IMR-90 (cell line): ENCODE measurements at regions not wholly inside any gene's neighbourhood (a gene's known extent, or its start where the extent isn't known, plus 50 kb on each side); places are given as distances from the start of the nearest gene placed in this dataset.

ENCODE experiments used
- ATAC-seq: fragments of 200-7000 bp; cut with Tn5 transposase; 2 replicates; pipeline ENCODE4 v1.9.1; 2020; ENCODE audit warnings: low read depth, mild to moderate bottlenecking, moderate library complexity
- BruUV-seq: library from RNA; stranded (reverse); fragments of 400-500 nt; replicated peaks from 2 replicates; lab custom pipeline; 2021; lab: Mats Ljungman, UMichigan
- CTCF ChIA-PET: fragments of 300-600 bp; formaldehyde crosslinking; extraction: SDS; loops from one replicate; lab custom pipeline; 2021; ENCODE audit warnings: antibody characterized with exemption; lab: Yijun Ruan, JAX
- POLR2A ChIA-PET: fragments of 300-600 bp; sonication (Branson Sonifier 250); formaldehyde crosslinking; loops from one replicate; lab custom pipeline; 2022; ENCODE audit warnings: antibody characterized with exemption; ENCODE audit not compliant: unreplicated experiment; lab: Charles Lee
- DNase-seq: peaks from one replicate; pipeline ENCODE4 v3.0.0; 2013
- H2AFZ ChIP-seq: replicated peaks from 2 replicates; pipeline ENCODE3; 2013; ENCODE audit warnings: low read length, mild to moderate bottlenecking; ENCODE audit not compliant: poor library complexity
- H2AK5ac ChIP-seq: 2 replicates; pipeline ENCODE4 v1.6.1; 2013; ENCODE audit warnings: low read depth, low read length, inconsistent platforms
- H2AK9ac ChIP-seq: replicated peaks from 2 replicates; pipeline ENCODE3; 2013; ENCODE audit warnings: mild to moderate bottlenecking, low read depth, low read length, moderate library complexity; ENCODE audit not compliant: poor library complexity
- H2BK120ac ChIP-seq: 2 replicates; pipeline ENCODE4 v1.6.1; 2013; ENCODE audit warnings: low read depth, low read length, inconsistent platforms
- H2BK15ac ChIP-seq: 3 replicates; pipeline ENCODE4 v1.6.1; 2013; ENCODE audit warnings: low read depth, low read length, inconsistent platforms
- H2BK20ac ChIP-seq: 2 replicates; pipeline ENCODE4 v1.6.1; 2013; ENCODE audit warnings: low read depth, mild to moderate bottlenecking, inconsistent platforms, low read length, moderate library complexity
- H2BK5ac ChIP-seq: 2 replicates; pipeline ENCODE4 v1.6.1; 2013; ENCODE audit warnings: mild to moderate bottlenecking, low read depth, low read length, inconsistent platforms; ENCODE audit not compliant: poor library complexity, severe bottlenecking
- H3K14ac ChIP-seq: replicated peaks from 2 replicates; pipeline ENCODE4 v1.6.1; 2013; ENCODE audit warnings: low read depth, low read length, inconsistent platforms
- H3K18ac ChIP-seq: 2 replicates; pipeline ENCODE4 v1.6.1; 2013; ENCODE audit warnings: low read depth, low read length, control low read depth
- H3K23ac ChIP-seq: 2 replicates; pipeline ENCODE4 v1.6.1; 2013; ENCODE audit warnings: low read depth, low read length, inconsistent platforms
- H3K27ac ChIP-seq: 2 replicates; pipeline ENCODE4 v1.5.1; 2013; ENCODE audit warnings: mild to moderate bottlenecking, control low read depth, low read length; ENCODE audit not compliant: insufficient read depth
- H3K27me3 ChIP-seq: 2 replicates; pipeline ENCODE4 v1.6.1; 2013; ENCODE audit warnings: low read length; ENCODE audit not compliant: control insufficient read depth, insufficient read depth
- H3K36me3 ChIP-seq: 2 replicates; pipeline ENCODE4 v1.6.1; 2013; ENCODE audit warnings: low read length, mixed read lengths; ENCODE audit not compliant: control insufficient read depth, insufficient read depth
- H3K4ac ChIP-seq: 2 replicates; pipeline ENCODE4 v1.6.1; 2013; ENCODE audit warnings: low read depth, low read length, inconsistent platforms
- H3K4me1 ChIP-seq: 2 replicates; pipeline ENCODE4 v1.6.1; 2013; ENCODE audit warnings: low read length, mixed read lengths; ENCODE audit not compliant: control insufficient read depth, insufficient read depth
- H3K4me2 ChIP-seq: 2 replicates; pipeline ENCODE4 v1.6.1; 2013; ENCODE audit warnings: low read depth, mild to moderate bottlenecking, control low read depth, low read length, moderate library complexity
- H3K4me3 ChIP-seq: 2 replicates; pipeline ENCODE4 v1.5.1; 2013; ENCODE audit warnings: low read depth, mild to moderate bottlenecking, control low read depth, low read length, moderate library complexity; ENCODE audit not compliant: insufficient read depth
- H3K56ac ChIP-seq: 2 replicates; pipeline ENCODE4 v1.6.1; 2013; ENCODE audit warnings: low read length, inconsistent platforms; ENCODE audit not compliant: insufficient read depth; ENCODE audit errors: extremely low read depth
- H3K79me1 ChIP-seq, 2 experiments: 2 replicates each; pipeline ENCODE4 v1.6.1; 2013; ENCODE audit warnings: low read length in 2 of 2, inconsistent platforms in 1 of 2, low read depth in 1 of 2
- H3K9ac ChIP-seq: 2 replicates; pipeline ENCODE4 v1.6.1; 2013; ENCODE audit warnings: low read depth, low read length, control low read depth
- H3K9me1 ChIP-seq: 2 replicates; pipeline ENCODE4 v1.6.1; 2013; ENCODE audit warnings: low read length, inconsistent platforms; ENCODE audit not compliant: insufficient read depth
- H3K9me3 ChIP-seq: 2 replicates; pipeline ENCODE4 v1.6.1; 2013; ENCODE audit warnings: low read length; ENCODE audit not compliant: control insufficient read depth, insufficient read depth
- H4K20me1 ChIP-seq: 2 replicates; pipeline ENCODE4 v1.6.1; 2013; ENCODE audit warnings: low read length, inconsistent platforms; ENCODE audit not compliant: insufficient read depth
- H4K5ac ChIP-seq: 2 replicates; pipeline ENCODE4 v1.6.1; 2013; ENCODE audit warnings: mild to moderate bottlenecking, low read depth, low read length, control low read depth
- H4K8ac ChIP-seq, 2 experiments: 2 replicates each; pipeline ENCODE4 v1.6.1; 2013; ENCODE audit warnings: low read depth in 2 of 2, low read length in 2 of 2, control low read depth in 1 of 2, inconsistent platforms in 1 of 2
- H4K91ac ChIP-seq: 2 replicates; pipeline ENCODE4 v1.6.1; 2013; ENCODE audit warnings: low read depth, low read length, inconsistent platforms; ENCODE audit not compliant: insufficient read depth
- BHLHE40 ChIP-seq: fragments of 150-350 bp; IDR thresholded peaks from 2 replicates; pipeline ENCODE4 v1.6.1; 2016; ENCODE audit warnings: mild to moderate bottlenecking, low read depth, low read length
- CEBPB ChIP-seq: IDR thresholded peaks from 2 replicates; pipeline ENCODE4 v1.6.1; 2012; ENCODE audit warnings: low read depth, low read length, improper control_type of control experiment
- CHD1 ChIP-seq: IDR thresholded peaks from 2 replicates; pipeline ENCODE4 v1.6.1; 2012; ENCODE audit warnings: low read depth, low read length, improper control_type of control experiment
- FOS ChIP-seq: fragments of 150-350 bp; IDR thresholded peaks from 2 replicates; pipeline ENCODE4 v1.6.1; 2016; ENCODE audit warnings: low read depth, low read length
- MAFK ChIP-seq: IDR thresholded peaks from 2 replicates; pipeline ENCODE4 v1.6.1; 2012; ENCODE audit warnings: low read depth, low read length, improper control_type of control experiment
- POLR2A ChIP-seq: IDR thresholded peaks from 2 replicates; pipeline ENCODE4 v1.6.1; 2012; ENCODE audit warnings: mild to moderate bottlenecking, low read depth, low read length
- RAD21 ChIP-seq: IDR thresholded peaks from 2 replicates; pipeline ENCODE4 v1.6.1; 2012; ENCODE audit warnings: low read length, improper control_type of control experiment
- RCOR1 ChIP-seq: IDR thresholded peaks from 2 replicates; pipeline ENCODE4 v1.6.1; 2012; ENCODE audit warnings: mild to moderate bottlenecking, low read length, improper control_type of control experiment; ENCODE audit not compliant: insufficient replicate concordance
- RFX5 ChIP-seq: IDR thresholded peaks from 2 replicates; pipeline ENCODE4 v1.8.0; 2012; ENCODE audit warnings: low read depth, mild to moderate bottlenecking, low read length, moderate library complexity
- SMC3 ChIP-seq: fragments of 150-350 bp; IDR thresholded peaks from 2 replicates; pipeline ENCODE4 v1.6.1; 2016; ENCODE audit warnings: low read depth, mild to moderate bottlenecking, antibody characterized with exemption, low read length, moderate library complexity
- WGBS, 2 experiments: methylation state at CpG; one replicate each; pipeline versions ENCODE4 v1.1.5 to v1.1.7; 2013; ENCODE audit warnings: missing lambda C conversion rate in 2 of 2; ENCODE audit not compliant: insufficient read length in 1 of 2; ENCODE audit errors: extremely low coverage in 2 of 2; 5-methylcytosine and 5-hydroxymethylcytosine counted together
- dilution Hi-C: fragments of 300-500 bp; cut with HindIII; formaldehyde crosslinking; loops from one replicate; pipeline ENCODE4 v1.14.3; 2018; ENCODE audit warnings: low sequenced_read_pairs; ENCODE audit not compliant: unreplicated experiment
- in situ Hi-C: fragments of 300-500 bp; cut with MboI; formaldehyde crosslinking; loops from 3 replicates; pipeline ENCODE4 v1.14.3; 2019; ENCODE audit warnings: low sequenced_read_pairs, inconsistent platforms, mixed read lengths
- intact Hi-C: fragments of 100-400 bp; cut with micrococcal nuclease; formaldehyde crosslinking; loops from 2 replicates; pipeline ENCODE4 v1.10.0; 2022
- TF ChIP-seq, protein P1 (sequence below): fragments of 150-350 bp; IDR thresholded peaks from 2 replicates; pipeline ENCODE4 v1.6.1; 2016; ENCODE audit warnings: low read depth, mild to moderate bottlenecking, low read length, moderate library complexity, borderline replicate concordance
- TF ChIP-seq, protein P2 (sequence below): conservative IDR thresholded peaks from 2 replicates; pipeline ENCODE4 v1.5.1; 2012; ENCODE audit warnings: mild to moderate bottlenecking, low read depth, low read length, improper control_type of control experiment

DNA sequence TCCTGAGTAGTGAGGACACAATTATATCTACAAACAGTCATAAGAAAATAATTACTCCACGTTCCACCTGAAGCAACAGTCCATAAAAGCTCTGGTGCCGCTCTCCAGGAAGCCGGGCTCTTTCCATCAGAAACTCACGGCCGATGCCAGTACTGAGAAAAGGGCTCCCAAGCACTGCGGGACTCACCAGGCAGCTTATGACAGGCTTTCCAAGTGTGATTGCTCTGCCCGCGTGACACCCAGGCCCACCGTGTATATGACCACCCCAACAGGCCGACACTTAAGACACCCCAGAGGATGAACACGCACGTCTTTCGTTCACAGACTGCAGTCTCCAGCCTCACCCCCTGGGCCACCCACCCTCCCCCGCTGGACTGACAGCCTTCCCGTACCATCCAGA is 199.0 kb downstream of the UQCRFS1 start:
- Histone ChIP-seq H3K14ac (no peak overlapping the region), H3K79me1 (no peaks in the 10 kb centered on the region), H2AK9ac (no peak overlapping the region), H2BK20ac (no peak overlapping the region), H4K91ac (no peak overlapping the region), H2BK15ac (no peak overlapping the region), H3K4me2 (no peak overlapping the region), H4K8ac (no peak overlapping the region), H3K36me3 (no peaks in the 10 kb centered on the region), H2AFZ (no peak overlapping the region), H3K9me3 (no peaks in the 10 kb centered on the region), H3K27me3 (no peaks in the 10 kb centered on the region; the same call in 1 of the 2 replicates), H3K18ac (no peak overlapping the region), H3K23ac (no peak overlapping the region), H3K56ac (no peak overlapping the region), H4K20me1 (no peaks in the 10 kb centered on the region), H4K5ac (no peak overlapping the region), H3K4me1 (no peaks in the 10 kb centered on the region), H3K27ac (no peak overlapping the region), H3K9ac (no peak overlapping the region), H2AK5ac (no peak overlapping the region), H2BK120ac (no peak overlapping the region), H3K4me3 (no peak overlapping the region), H3K4ac (no peak overlapping the region), H2BK5ac (no peak overlapping the region), H3K9me1 (no peaks in the 10 kb centered on the region)
- ATAC-seq, result no peak
- in situ Hi-C loops (no loop called here), dilution Hi-C loops (no loop called here), intact Hi-C loops (no loop called here)
- CTCF ChIA-PET, result no interaction called here
- no TSS peak for BruUV-seq
- TF ChIP-seq RCOR1 (no peak), CEBPB (no peak), CHD1 (no peak), BHLHE40 (no peak), RFX5 (no peak), SMC3 (no peak), POLR2A (no peak), RAD21 (no peak), FOS (no peak), MAFK (no peak)
- TF ChIP-seq, protein P1, sequence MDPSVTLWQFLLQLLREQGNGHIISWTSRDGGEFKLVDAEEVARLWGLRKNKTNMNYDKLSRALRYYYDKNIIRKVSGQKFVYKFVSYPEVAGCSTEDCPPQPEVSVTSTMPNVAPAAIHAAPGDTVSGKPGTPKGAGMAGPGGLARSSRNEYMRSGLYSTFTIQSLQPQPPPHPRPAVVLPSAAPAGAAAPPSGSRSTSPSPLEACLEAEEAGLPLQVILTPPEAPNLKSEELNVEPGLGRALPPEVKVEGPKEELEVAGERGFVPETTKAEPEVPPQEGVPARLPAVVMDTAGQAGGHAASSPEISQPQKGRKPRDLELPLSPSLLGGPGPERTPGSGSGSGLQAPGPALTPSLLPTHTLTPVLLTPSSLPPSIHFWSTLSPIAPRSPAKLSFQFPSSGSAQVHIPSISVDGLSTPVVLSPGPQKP, result no peak
- TF ChIP-seq, protein P2, sequence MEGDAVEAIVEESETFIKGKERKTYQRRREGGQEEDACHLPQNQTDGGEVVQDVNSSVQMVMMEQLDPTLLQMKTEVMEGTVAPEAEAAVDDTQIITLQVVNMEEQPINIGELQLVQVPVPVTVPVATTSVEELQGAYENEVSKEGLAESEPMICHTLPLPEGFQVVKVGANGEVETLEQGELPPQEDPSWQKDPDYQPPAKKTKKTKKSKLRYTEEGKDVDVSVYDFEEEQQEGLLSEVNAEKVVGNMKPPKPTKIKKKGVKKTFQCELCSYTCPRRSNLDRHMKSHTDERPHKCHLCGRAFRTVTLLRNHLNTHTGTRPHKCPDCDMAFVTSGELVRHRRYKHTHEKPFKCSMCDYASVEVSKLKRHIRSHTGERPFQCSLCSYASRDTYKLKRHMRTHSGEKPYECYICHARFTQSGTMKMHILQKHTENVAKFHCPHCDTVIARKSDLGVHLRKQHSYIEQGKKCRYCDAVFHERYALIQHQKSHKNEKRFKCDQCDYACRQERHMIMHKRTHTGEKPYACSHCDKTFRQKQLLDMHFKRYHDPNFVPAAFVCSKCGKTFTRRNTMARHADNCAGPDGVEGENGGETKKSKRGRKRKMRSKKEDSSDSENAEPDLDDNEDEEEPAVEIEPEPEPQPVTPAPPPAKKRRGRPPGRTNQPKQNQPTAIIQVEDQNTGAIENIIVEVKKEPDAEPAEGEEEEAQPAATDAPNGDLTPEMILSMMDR, result no peak
- POLR2A ChIA-PET, result no interaction called here
- 63% methylated on average over 11 of the region's 15 CpGs; no CpG with 5 or more reads in 1 of the 2 experiments for WGBS, 2 experiments
- DNase-seq, result no peak
